ENCODE measurements at regions not wholly inside any gene's neighbourhood (a gene's known extent, or its start where the extent isn't known, plus 50 kb on each side); places are given as distances from the start of the nearest gene placed in this dataset.
A peak's percentile ranks its signal among the peaks of the same experiment; 100 is the strongest.

DNA sequence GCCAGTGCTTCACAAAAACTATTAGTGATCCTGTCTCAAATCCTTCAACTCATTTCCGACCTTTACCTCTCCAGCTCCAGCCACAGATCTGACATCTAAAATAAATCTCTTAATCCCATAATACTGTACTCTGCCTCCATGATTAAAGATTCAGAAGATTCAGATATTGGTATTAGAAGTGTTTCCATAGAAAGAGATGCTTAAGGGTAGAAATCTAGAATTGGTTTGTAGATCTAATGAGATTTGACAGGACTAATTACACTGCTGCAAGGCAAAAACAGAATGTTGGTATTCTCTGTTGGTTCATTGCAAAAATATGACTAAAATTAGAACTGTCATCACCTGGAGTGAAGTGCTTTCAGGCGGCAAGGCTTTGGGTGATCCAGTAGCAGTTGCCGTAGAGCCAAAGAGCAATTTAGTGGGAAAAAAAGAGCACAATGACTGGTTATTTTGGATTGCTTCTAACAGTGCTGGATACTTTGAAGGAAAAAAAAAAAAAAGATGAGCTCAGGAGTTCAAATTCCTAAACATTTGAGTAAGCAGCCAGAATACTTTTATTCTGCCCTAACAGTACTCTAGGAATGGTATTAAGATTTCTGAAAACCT, 940.1 kb upstream of the SORCS1 start:
- CTCF ChIA-PET, result interaction anchor here (1.3 kb wide), 1 partner anchor 67 kb away, joined by 3 read pairs; no protein-coding TSS in a partner anchor
- Histone ChIP-seq H3K27ac (ENCODE audit: insufficient read depth in 1 of 2, low read depth in 1 of 2, low read length in 2 of 2, poor library complexity in 1 of 2, severe bottlenecking in 2 of 2) (no peak overlapping the region), H3K4me3 (ENCODE audit: control insufficient read depth in 1 of 7, extremely low read depth in 1 of 7, insufficient read depth in 4 of 7, low read depth in 2 of 7, low read length in 6 of 7) (no peak overlapping the region), H3K4me1 (ENCODE audit: control extremely low read depth in 1 of 4, control insufficient read depth in 4 of 4, insufficient read depth in 4 of 4, low read length in 3 of 4) (no peaks in the 10 kb centered on the region), H3K27me3 (replicated peaks in 2 of 5; ENCODE audit: control insufficient read depth in 4 of 5, insufficient read depth in 5 of 5, low read length in 4 of 5) (no peaks in the 10 kb centered on the region), H3K9me3 (ENCODE audit: control extremely low read depth in 1 of 5, control insufficient read depth in 4 of 5, insufficient read depth in 2 of 5, low read depth in 1 of 5, low read length in 4 of 5) (no peaks in the 10 kb centered on the region), H3K36me3 (ENCODE audit: control insufficient read depth in 4 of 4, insufficient read depth in 4 of 4, low read length in 3 of 4) (no peaks in the 10 kb centered on the region)
- 95% methylated on average over 3 of the region's 3 CpGs for WGBS (ENCODE audit: insufficient coverage)
- POLR2A ChIA-PET, result no interaction called here
- no peak for DNase-seq

- ChIA-PET CTCF (no interaction called here), POLR2A (no interaction called here)
- H3K27me3 ChIP-seq (replicated peaks in 2 of 5; ENCODE audit: control insufficient read depth in 4 of 5, insufficient read depth in 5 of 5, low read length in 4 of 5), result no peaks in the 10 kb centered on the region
- no peak overlapping the region for H3K27ac ChIP-seq (ENCODE audit: insufficient read depth in 1 of 2, low read depth in 1 of 2, low read length in 2 of 2, poor library complexity in 1 of 2, severe bottlenecking in 2 of 2)
- no peak for DNase-seq
- H3K4me1 ChIP-seq (ENCODE audit: control extremely low read depth in 1 of 4, control insufficient read depth in 4 of 4, insufficient read depth in 4 of 4, low read length in 3 of 4), result no peaks in the 10 kb centered on the region
- H3K4me3 ChIP-seq (ENCODE audit: control insufficient read depth in 1 of 7, extremely low read depth in 1 of 7, insufficient read depth in 4 of 7, low read depth in 2 of 7, low read length in 6 of 7), result no peak overlapping the region
- WGBS (ENCODE audit: insufficient coverage), result 94% methylated on average over 3 of the region's 4 CpGs
- no peaks in the 10 kb centered on the region for H3K9me3 ChIP-seq (ENCODE audit: control extremely low read depth in 1 of 5, control insufficient read depth in 4 of 5, insufficient read depth in 2 of 5, low read depth in 1 of 5, low read length in 4 of 5)
- H3K36me3 ChIP-seq (ENCODE audit: control insufficient read depth in 4 of 4, insufficient read depth in 4 of 4, low read length in 3 of 4), result no peaks in the 10 kb centered on the region
Observed at GRCh38 chr10:108097258-108097657, 932.8 kb upstream of the SORCS1 start.

GRCh38 chr10:108095932-108096925, 931.7 kb upstream of the SORCS1 start:
- ChIA-PET CTCF (no interaction called here), POLR2A (no interaction called here)
- no peaks in the 10 kb centered on the region for H3K4me1 ChIP-seq (ENCODE audit: control extremely low read depth in 1 of 4, control insufficient read depth in 4 of 4, insufficient read depth in 4 of 4, low read length in 3 of 4)
- 98% methylated on average over 6 of the region's 7 CpGs for WGBS (ENCODE audit: insufficient coverage)
- no peaks in the 10 kb centered on the region for H3K27me3 ChIP-seq (replicated peaks in 2 of 5; ENCODE audit: control insufficient read depth in 4 of 5, insufficient read depth in 5 of 5, low read length in 4 of 5)
- no peaks in the 10 kb centered on the region for H3K36me3 ChIP-seq (ENCODE audit: control insufficient read depth in 4 of 4, insufficient read depth in 4 of 4, low read length in 3 of 4)
- no peak overlapping the region for H3K27ac ChIP-seq (ENCODE audit: insufficient read depth in 1 of 2, low read depth in 1 of 2, low read length in 2 of 2, poor library complexity in 1 of 2, severe bottlenecking in 2 of 2)
- H3K4me3 ChIP-seq (ENCODE audit: control insufficient read depth in 1 of 7, extremely low read depth in 1 of 7, insufficient read depth in 4 of 7, low read depth in 2 of 7, low read length in 6 of 7), result no peak overlapping the region
- DNase-seq, result no peak
- no peaks in the 10 kb centered on the region for H3K9me3 ChIP-seq (ENCODE audit: control extremely low read depth in 1 of 5, control insufficient read depth in 4 of 5, insufficient read depth in 2 of 5, low read depth in 1 of 5, low read length in 4 of 5)

DNA sequence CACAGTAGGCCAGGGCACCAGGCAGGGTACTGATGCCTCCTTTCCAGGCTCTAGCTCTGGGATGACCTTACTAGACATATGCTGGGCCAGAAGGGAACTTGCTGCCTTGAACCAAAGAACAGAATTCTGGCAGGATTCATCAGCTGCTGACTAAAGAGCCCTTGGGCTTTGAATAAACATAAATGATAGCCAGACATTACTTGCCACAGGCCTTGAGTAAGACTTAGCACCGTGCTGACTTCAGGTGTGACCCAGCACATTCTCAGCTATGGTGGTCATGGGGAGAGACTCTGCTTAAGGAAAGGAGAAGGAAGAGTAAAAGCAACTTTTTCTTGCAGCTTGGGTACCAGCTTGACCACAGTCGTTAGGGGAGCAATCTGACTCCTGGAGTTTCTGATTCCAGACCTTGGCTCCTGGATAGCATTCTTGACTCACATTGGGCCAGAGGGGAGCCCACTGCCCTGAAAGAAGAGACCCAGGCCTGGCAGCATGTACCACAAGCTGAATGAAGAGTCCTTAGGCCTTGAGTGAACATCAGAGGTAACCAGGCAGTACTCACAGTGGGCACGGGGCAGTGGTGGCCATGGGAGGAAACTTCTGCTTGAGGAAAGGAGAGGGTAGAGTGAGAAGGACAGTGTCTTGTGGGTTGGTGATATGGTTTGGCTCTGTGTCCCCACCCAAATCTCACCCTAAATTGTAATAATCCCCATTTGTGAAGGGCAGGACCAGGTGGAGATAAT, 926.1 kb upstream of the SORCS1 start:
- WGBS (ENCODE audit: insufficient coverage), result 82% methylated on average over 1 of the region's 3 CpGs
- POLR2A ChIA-PET, result no interaction called here
- Histone ChIP-seq H3K27ac (ENCODE audit: insufficient read depth in 1 of 2, low read depth in 1 of 2, low read length in 2 of 2, poor library complexity in 1 of 2, severe bottlenecking in 2 of 2) (no peak overlapping the region), H3K36me3 (ENCODE audit: control insufficient read depth in 4 of 4, insufficient read depth in 4 of 4, low read length in 3 of 4) (no peaks in the 10 kb centered on the region), H3K27me3 (replicated peaks in 2 of 5; ENCODE audit: control insufficient read depth in 4 of 5, insufficient read depth in 5 of 5, low read length in 4 of 5) (no peaks in the 10 kb centered on the region), H3K9me3 (ENCODE audit: control extremely low read depth in 1 of 5, control insufficient read depth in 4 of 5, insufficient read depth in 2 of 5, low read depth in 1 of 5, low read length in 4 of 5) (no peaks in the 10 kb centered on the region), H3K4me1 (ENCODE audit: control extremely low read depth in 1 of 4, control insufficient read depth in 4 of 4, insufficient read depth in 4 of 4, low read length in 3 of 4) (no peaks in the 10 kb centered on the region), H3K4me3 (ENCODE audit: control insufficient read depth in 1 of 7, extremely low read depth in 1 of 7, insufficient read depth in 4 of 7, low read depth in 2 of 7, low read length in 6 of 7) (no peak overlapping the region)
- CTCF ChIA-PET, result no interaction called here
- no peak for DNase-seq

- no peak overlapping the region for H3K27ac ChIP-seq (ENCODE audit: insufficient read depth in 1 of 2, low read depth in 1 of 2, low read length in 2 of 2, poor library complexity in 1 of 2, severe bottlenecking in 2 of 2)
- no CpG with 5 or more reads among the region's 1 CpG for WGBS (ENCODE audit: insufficient coverage)
- no peaks in the 10 kb centered on the region for H3K4me1 ChIP-seq (ENCODE audit: control extremely low read depth in 1 of 4, control insufficient read depth in 4 of 4, insufficient read depth in 4 of 4, low read length in 3 of 4)
- H3K27me3 ChIP-seq (replicated peaks in 2 of 5; ENCODE audit: control insufficient read depth in 4 of 5, insufficient read depth in 5 of 5, low read length in 4 of 5), result no peaks in the 10 kb centered on the region
- peak in 2 of 3 donors; percentile 2 to 7 for DNase-seq
- POLR2A ChIA-PET, result no interaction called here
- CTCF ChIA-PET, result no interaction called here
- H3K9me3 ChIP-seq (ENCODE audit: control extremely low read depth in 1 of 5, control insufficient read depth in 4 of 5, insufficient read depth in 2 of 5, low read depth in 1 of 5, low read length in 4 of 5), result no peaks in the 10 kb centered on the region
- no peaks in the 10 kb centered on the region for H3K36me3 ChIP-seq (ENCODE audit: control insufficient read depth in 4 of 4, insufficient read depth in 4 of 4, low read length in 3 of 4)
- no peak overlapping the region for H3K4me3 ChIP-seq (ENCODE audit: control insufficient read depth in 1 of 7, extremely low read depth in 1 of 7, insufficient read depth in 4 of 7, low read depth in 2 of 7, low read length in 6 of 7)
Observed at GRCh38 chr10:108086502-108086901, 922.0 kb upstream of the SORCS1 start.

DNA sequence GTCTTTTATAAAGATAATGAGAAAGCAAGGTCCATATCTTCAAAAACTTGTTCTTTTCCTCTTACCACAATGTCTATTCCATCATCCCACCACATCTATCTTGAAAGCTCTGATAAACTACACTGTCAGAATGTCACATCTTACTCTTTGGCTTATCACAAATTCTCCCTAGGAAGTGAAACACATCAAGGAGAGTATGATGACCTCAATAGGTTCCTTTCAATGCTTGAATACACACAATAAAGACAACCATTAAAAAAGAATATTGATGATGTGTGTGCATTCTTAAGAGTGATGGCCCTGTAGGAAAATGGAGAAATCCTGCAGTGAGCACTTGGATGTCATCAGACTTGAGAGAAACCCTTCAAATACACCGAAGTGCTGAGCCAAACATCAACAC, 918.1 kb upstream of the SORCS1 start:
- no CpG with 5 or more reads among the region's 1 CpG for WGBS (ENCODE audit: insufficient coverage)
- H3K4me1 ChIP-seq (ENCODE audit: control extremely low read depth in 1 of 4, control insufficient read depth in 4 of 4, insufficient read depth in 4 of 4, low read length in 3 of 4), result no peaks in the 10 kb centered on the region
- H3K27me3 ChIP-seq (replicated peaks in 2 of 5; ENCODE audit: control insufficient read depth in 4 of 5, insufficient read depth in 5 of 5, low read length in 4 of 5), result no peaks in the 10 kb centered on the region
- H3K4me3 ChIP-seq (ENCODE audit: control insufficient read depth in 1 of 7, extremely low read depth in 1 of 7, insufficient read depth in 4 of 7, low read depth in 2 of 7, low read length in 6 of 7), result no peak overlapping the region
- no peaks in the 10 kb centered on the region for H3K36me3 ChIP-seq (ENCODE audit: control insufficient read depth in 4 of 4, insufficient read depth in 4 of 4, low read length in 3 of 4)
- ChIA-PET CTCF (no interaction called here), POLR2A (no interaction called here)
- DNase-seq, result no peak
- no peak overlapping the region for H3K27ac ChIP-seq (ENCODE audit: insufficient read depth in 1 of 2, low read depth in 1 of 2, low read length in 2 of 2, poor library complexity in 1 of 2, severe bottlenecking in 2 of 2)
- no peaks in the 10 kb centered on the region for H3K9me3 ChIP-seq (ENCODE audit: control extremely low read depth in 1 of 5, control insufficient read depth in 4 of 5, insufficient read depth in 2 of 5, low read depth in 1 of 5, low read length in 4 of 5)

DNA sequence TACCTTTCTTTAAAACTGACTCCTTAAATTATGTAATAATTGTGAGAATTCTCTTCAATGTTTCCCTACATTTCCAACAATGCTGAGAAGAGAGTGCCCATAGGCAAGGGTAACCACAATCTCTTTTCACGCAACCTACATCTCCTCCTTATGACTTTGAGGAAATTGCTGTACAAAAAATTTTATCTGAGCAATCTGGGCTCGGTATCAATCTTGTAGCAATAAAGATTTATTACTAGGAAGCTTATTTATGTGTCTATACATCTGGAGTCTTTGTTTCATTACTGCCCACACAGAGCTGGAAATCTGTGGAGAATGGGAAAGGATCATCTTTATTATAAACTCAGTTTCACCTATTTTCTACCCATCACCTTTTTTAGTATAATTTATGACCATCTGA, 913.8 kb upstream of the SORCS1 start:
- Histone ChIP-seq H3K27ac (ENCODE audit: insufficient read depth in 1 of 2, low read depth in 1 of 2, low read length in 2 of 2, poor library complexity in 1 of 2, severe bottlenecking in 2 of 2) (no peak overlapping the region), H3K36me3 (ENCODE audit: control insufficient read depth in 4 of 4, insufficient read depth in 4 of 4, low read length in 3 of 4) (no peaks in the 10 kb centered on the region), H3K4me1 (ENCODE audit: control extremely low read depth in 1 of 4, control insufficient read depth in 4 of 4, insufficient read depth in 4 of 4, low read length in 3 of 4) (no peaks in the 10 kb centered on the region), H3K9me3 (ENCODE audit: control extremely low read depth in 1 of 5, control insufficient read depth in 4 of 5, insufficient read depth in 2 of 5, low read depth in 1 of 5, low read length in 4 of 5) (no peaks in the 10 kb centered on the region), H3K4me3 (ENCODE audit: control insufficient read depth in 1 of 7, extremely low read depth in 1 of 7, insufficient read depth in 4 of 7, low read depth in 2 of 7, low read length in 6 of 7) (no peak overlapping the region), H3K27me3 (replicated peaks in 2 of 5; ENCODE audit: control insufficient read depth in 4 of 5, insufficient read depth in 5 of 5, low read length in 4 of 5) (no peaks in the 10 kb centered on the region)
- POLR2A ChIA-PET, result no interaction called here
- CTCF ChIA-PET, result no interaction called here
- WGBS (ENCODE audit: insufficient coverage), result no CpG with 5 or more reads among the region's 2 CpGs
- no peak for DNase-seq

All from common myeloid progenitor, CD34-positive (primary cell).